ENCODE measurements at regions not wholly inside any gene's neighbourhood (a gene's known extent, or its start where the extent isn't known, plus 50 kb on each side); places are given as distances from the start of the nearest gene placed in this dataset.
"Not testable (repeated sequence)": the region's sequence is repeated elsewhere in the genome, so short reads cannot be mapped to it uniquely, and the experiment has no call there.

- no peak for DNase-seq
These were observed 660.9 kb upstream of the LINC00305 start for GRCh38 chr18:64809801-64810200.

GRCh38 chr18:64807560-64807959, 658.7 kb upstream of the LINC00305 start:
- no peak for DNase-seq

GRCh38 chr18:64806691-64807090, 657.8 kb upstream of the LINC00305 start:
- no peak for DNase-seq

- DNase-seq = no peak
These were observed 657.3 kb upstream of the LINC00305 start for GRCh38 chr18:64806232-64806631.

GRCh38 chr18:64803471-64803870, 654.6 kb upstream of the LINC00305 start:
- no peak for DNase-seq

GRCh38 chr18:64800151-64800550, 651.3 kb upstream of the LINC00305 start:
- no peak for DNase-seq

GRCh38 chr18:64799376-64799775, 650.5 kb upstream of the LINC00305 start:
- DNase-seq = no peak

- DNase-seq = no peak
These were observed 642.3 kb upstream of the LINC00305 start for GRCh38 chr18:64791236-64791635.

GRCh38 chr18:64785686-64786085, 636.8 kb upstream of the LINC00305 start:
- no peak for DNase-seq

GRCh38 chr18:64777556-64777955, 628.7 kb upstream of the LINC00305 start:
- DNase-seq = no peak

GRCh38 chr18:64765908-64766307, 617.0 kb upstream of the LINC00305 start:
- DNase-seq = no peak

GRCh38 chr18:64752707-64753106, 603.8 kb upstream of the LINC00305 start:
- no peak for DNase-seq

GRCh38 chr18:64749884-64750283, 601.0 kb upstream of the LINC00305 start:
- DNase-seq = no peak

- DNase-seq = no peak
These were observed 598.9 kb upstream of the LINC00305 start for GRCh38 chr18:64747803-64748202.

GRCh38 chr18:64742898-64743297, 594.0 kb upstream of the LINC00305 start:
- no peak for DNase-seq

- no peak for DNase-seq
These were observed 585.2 kb upstream of the LINC00305 start for GRCh38 chr18:64734063-64734462.

GRCh38 chr18:64725657-64726056, 576.8 kb upstream of the LINC00305 start:
- not testable (repeated sequence) for DNase-seq

- DNase-seq = peak; percentile 81
These were observed 572.0 kb upstream of the LINC00305 start for GRCh38 chr18:64720781-64721464.

- no peak for DNase-seq
These were observed 569.9 kb upstream of the LINC00305 start for GRCh38 chr18:64718808-64719207.

GRCh38 chr18:64717026-64717425, 568.1 kb upstream of the LINC00305 start:
- no peak for DNase-seq

- no peak for DNase-seq
These were observed 565.2 kb upstream of the LINC00305 start for GRCh38 chr18:64714086-64714485.

- no peak for DNase-seq
These were observed 564.4 kb upstream of the LINC00305 start for GRCh38 chr18:64713284-64713683.

GRCh38 chr18:64712035-64712434, 563.1 kb upstream of the LINC00305 start:
- DNase-seq = no peak

- DNase-seq = no peak
These were observed 561.4 kb upstream of the LINC00305 start for GRCh38 chr18:64710105-64710861.

- no peak for DNase-seq
These were observed 558.2 kb upstream of the LINC00305 start for GRCh38 chr18:64707052-64707451.

All from NCI-H510A (cell line).